ENCODE measurements at regions not wholly inside any gene's neighbourhood (a gene's known extent, or its start where the extent isn't known, plus 50 kb on each side); places are given as distances from the start of the nearest gene placed in this dataset.

DNA sequence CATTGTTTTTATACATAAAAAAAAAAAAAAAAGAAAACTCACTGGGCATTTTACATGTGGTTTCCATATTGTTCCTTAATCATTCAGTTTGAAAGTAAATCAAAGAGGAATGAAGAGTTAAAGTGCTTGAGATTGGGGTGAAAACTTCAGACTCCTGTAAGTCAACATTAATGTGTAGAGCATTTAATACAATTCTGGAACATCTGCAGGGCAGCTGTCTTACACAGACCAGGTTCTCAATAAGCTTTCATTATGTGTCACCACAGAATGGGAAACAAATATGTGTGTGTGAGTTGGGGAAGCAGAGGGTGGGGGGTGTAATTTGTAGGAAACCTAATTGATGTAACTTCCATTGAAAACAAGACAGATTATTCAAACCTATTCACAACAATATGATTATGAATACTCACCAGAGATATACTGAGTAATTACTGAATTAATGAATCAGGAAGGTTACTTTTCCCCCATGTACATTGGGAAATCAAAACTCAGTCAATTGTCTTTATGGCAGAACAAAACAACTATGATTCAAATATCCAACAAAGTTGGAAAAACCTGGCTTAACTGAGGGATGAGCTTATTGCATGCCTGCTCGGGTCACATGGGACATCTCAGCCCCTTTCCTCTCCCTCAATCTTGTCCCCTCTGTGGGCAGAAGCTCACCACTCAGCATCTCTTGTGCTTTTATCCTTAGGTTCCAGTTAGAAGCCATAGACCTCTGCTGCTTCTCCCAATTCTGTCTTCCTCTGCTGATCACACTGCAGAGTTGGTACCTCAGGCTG lies 281.2 kb upstream of the THBS1 start:
- TF ChIP-seq, protein P1, sequence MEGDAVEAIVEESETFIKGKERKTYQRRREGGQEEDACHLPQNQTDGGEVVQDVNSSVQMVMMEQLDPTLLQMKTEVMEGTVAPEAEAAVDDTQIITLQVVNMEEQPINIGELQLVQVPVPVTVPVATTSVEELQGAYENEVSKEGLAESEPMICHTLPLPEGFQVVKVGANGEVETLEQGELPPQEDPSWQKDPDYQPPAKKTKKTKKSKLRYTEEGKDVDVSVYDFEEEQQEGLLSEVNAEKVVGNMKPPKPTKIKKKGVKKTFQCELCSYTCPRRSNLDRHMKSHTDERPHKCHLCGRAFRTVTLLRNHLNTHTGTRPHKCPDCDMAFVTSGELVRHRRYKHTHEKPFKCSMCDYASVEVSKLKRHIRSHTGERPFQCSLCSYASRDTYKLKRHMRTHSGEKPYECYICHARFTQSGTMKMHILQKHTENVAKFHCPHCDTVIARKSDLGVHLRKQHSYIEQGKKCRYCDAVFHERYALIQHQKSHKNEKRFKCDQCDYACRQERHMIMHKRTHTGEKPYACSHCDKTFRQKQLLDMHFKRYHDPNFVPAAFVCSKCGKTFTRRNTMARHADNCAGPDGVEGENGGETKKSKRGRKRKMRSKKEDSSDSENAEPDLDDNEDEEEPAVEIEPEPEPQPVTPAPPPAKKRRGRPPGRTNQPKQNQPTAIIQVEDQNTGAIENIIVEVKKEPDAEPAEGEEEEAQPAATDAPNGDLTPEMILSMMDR (IDR thresholded peaks at IDR 0.05; ENCODE audit: low read depth, low read length, poor library complexity, severe bottlenecking), result no peak
- no peak for TF ChIP-seq EZH2phosphoT487 (IDR thresholded peaks at IDR 0.05; ENCODE audit: borderline replicate concordance, low read length)
